ENCODE measurements at regions not wholly inside any gene's neighbourhood (a gene's known extent, or its start where the extent isn't known, plus 50 kb on each side); places are given as distances from the start of the nearest gene placed in this dataset.

- TF ChIP-seq, protein P1, sequence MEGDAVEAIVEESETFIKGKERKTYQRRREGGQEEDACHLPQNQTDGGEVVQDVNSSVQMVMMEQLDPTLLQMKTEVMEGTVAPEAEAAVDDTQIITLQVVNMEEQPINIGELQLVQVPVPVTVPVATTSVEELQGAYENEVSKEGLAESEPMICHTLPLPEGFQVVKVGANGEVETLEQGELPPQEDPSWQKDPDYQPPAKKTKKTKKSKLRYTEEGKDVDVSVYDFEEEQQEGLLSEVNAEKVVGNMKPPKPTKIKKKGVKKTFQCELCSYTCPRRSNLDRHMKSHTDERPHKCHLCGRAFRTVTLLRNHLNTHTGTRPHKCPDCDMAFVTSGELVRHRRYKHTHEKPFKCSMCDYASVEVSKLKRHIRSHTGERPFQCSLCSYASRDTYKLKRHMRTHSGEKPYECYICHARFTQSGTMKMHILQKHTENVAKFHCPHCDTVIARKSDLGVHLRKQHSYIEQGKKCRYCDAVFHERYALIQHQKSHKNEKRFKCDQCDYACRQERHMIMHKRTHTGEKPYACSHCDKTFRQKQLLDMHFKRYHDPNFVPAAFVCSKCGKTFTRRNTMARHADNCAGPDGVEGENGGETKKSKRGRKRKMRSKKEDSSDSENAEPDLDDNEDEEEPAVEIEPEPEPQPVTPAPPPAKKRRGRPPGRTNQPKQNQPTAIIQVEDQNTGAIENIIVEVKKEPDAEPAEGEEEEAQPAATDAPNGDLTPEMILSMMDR (optimal IDR thresholded peaks at IDR 0.05 in 1 of 3, IDR thresholded peaks at IDR 0.05 in 1 of 3, conservative IDR thresholded peaks at IDR 0.05 in 1 of 3; ENCODE audit: extremely low read depth in 1 of 3, insufficient read depth in 2 of 3, low read length in 3 of 3) = no peak
- TF ChIP-seq EZH2 (IDR thresholded peaks at IDR 0.05; ENCODE audit: low read length) = no peak
- FAIRE-seq (peak; percentile 84), DNase-seq (ENCODE audit: low read depth, low spot score) (peak; percentile 21)
- dilution Hi-C loops (cut with MboI; ENCODE audit: extremely low pct_ligation_motif_present, low sequenced_read_pairs) = no loop called here
- H2AFZ ChIP-seq (ENCODE audit: control insufficient read depth, low read length) = no peak overlapping the region
- no peak overlapping the region for H3K4me2 ChIP-seq (ENCODE audit: control insufficient read depth, extremely low read depth, insufficient read depth, low read depth, low read length)
- H3K79me2 ChIP-seq (ENCODE audit: control insufficient read depth, insufficient read depth, low read length) = no peaks in the 10 kb centered on the region
- no peaks in the 10 kb centered on the region for H3K27me3 ChIP-seq (ENCODE audit: control insufficient read depth, extremely low read depth, insufficient read depth, low read length)
- peaks cover 24% of the 10 kb centered on the region for H3K4me1 ChIP-seq (ENCODE audit: control insufficient read depth, extremely low read depth, insufficient read depth, low read length)
- H3K9ac ChIP-seq (ENCODE audit: control insufficient read depth, extremely low read depth, insufficient read depth, low read length) = no peak overlapping the region
- no peaks in the 10 kb centered on the region for H3K9me1 ChIP-seq (ENCODE audit: control insufficient read depth, extremely low read depth, insufficient read depth, low read length)
- H4K20me1 ChIP-seq (ENCODE audit: control insufficient read depth, extremely low read depth, insufficient read depth, low read length) = no peaks in the 10 kb centered on the region
- H3K27ac ChIP-seq (ENCODE audit: control insufficient read depth, insufficient read depth, low read length) = no peak overlapping the region
- H3K9me3 ChIP-seq (ENCODE audit: control insufficient read depth, low read depth, low read length) = no peaks in the 10 kb centered on the region
- no peak overlapping the region for H3K4me3 ChIP-seq (ENCODE audit: control insufficient read depth in 2 of 3, extremely low read depth in 1 of 3, insufficient read depth in 2 of 3, low read depth in 1 of 3, low read length in 3 of 3)
- no peaks in the 10 kb centered on the region for H3K36me3 ChIP-seq (ENCODE audit: control insufficient read depth in 2 of 2, extremely low read depth in 1 of 2, insufficient read depth in 2 of 2, low read length in 2 of 2)
Observed at GRCh38 chr14:55512421-55512820, 67.6 kb upstream of the KTN1 start.

- Histone ChIP-seq H3K4me1 (ENCODE audit: control insufficient read depth, extremely low read depth, insufficient read depth, low read length) (peaks cover 24% of the 10 kb centered on the region), H3K27ac (ENCODE audit: control insufficient read depth, insufficient read depth, low read length) (no peak overlapping the region), H2AFZ (ENCODE audit: control insufficient read depth, low read length) (no peak overlapping the region), H3K4me3 (ENCODE audit: control insufficient read depth in 2 of 3, extremely low read depth in 1 of 3, insufficient read depth in 2 of 3, low read depth in 1 of 3, low read length in 3 of 3) (no peak overlapping the region), H3K27me3 (ENCODE audit: control insufficient read depth, extremely low read depth, insufficient read depth, low read length) (no peaks in the 10 kb centered on the region), H3K36me3 (ENCODE audit: control insufficient read depth in 2 of 2, extremely low read depth in 1 of 2, insufficient read depth in 2 of 2, low read length in 2 of 2) (no peaks in the 10 kb centered on the region), H3K4me2 (ENCODE audit: control insufficient read depth, extremely low read depth, insufficient read depth, low read depth, low read length) (no peak overlapping the region), H3K9me1 (ENCODE audit: control insufficient read depth, extremely low read depth, insufficient read depth, low read length) (no peaks in the 10 kb centered on the region), H3K79me2 (ENCODE audit: control insufficient read depth, insufficient read depth, low read length) (no peaks in the 10 kb centered on the region), H4K20me1 (ENCODE audit: control insufficient read depth, extremely low read depth, insufficient read depth, low read length) (no peaks in the 10 kb centered on the region), H3K9me3 (ENCODE audit: control insufficient read depth, low read depth, low read length) (no peaks in the 10 kb centered on the region), H3K9ac (ENCODE audit: control insufficient read depth, extremely low read depth, insufficient read depth, low read length) (no peak overlapping the region)
- TF ChIP-seq EZH2 (IDR thresholded peaks at IDR 0.05; ENCODE audit: low read length) = no peak
- TF ChIP-seq, protein P1 (optimal IDR thresholded peaks at IDR 0.05 in 1 of 3, IDR thresholded peaks at IDR 0.05 in 1 of 3, conservative IDR thresholded peaks at IDR 0.05 in 1 of 3; ENCODE audit: extremely low read depth in 1 of 3, insufficient read depth in 2 of 3, low read length in 3 of 3) = no peak
- dilution Hi-C loops (cut with MboI; ENCODE audit: extremely low pct_ligation_motif_present, low sequenced_read_pairs) = no loop called here
- no peak for DNase-seq (ENCODE audit: low read depth, low spot score)
- no peak for FAIRE-seq
Observed at GRCh38 chr14:55513491-55513890, 66.5 kb upstream of the KTN1 start.
